GM19239 (cell line): ENCODE measurements at regions not wholly inside any gene's neighbourhood (a gene's known extent, or its start where the extent isn't known, plus 50 kb on each side); places are given as distances from the start of the nearest gene placed in this dataset.

Source experiments
- DNase-seq: peaks from one replicate; pipeline ENCODE4 v3.0.0; 2011; ENCODE audit warnings: low spot score; ENCODE audit not compliant: insufficient read length
- FAIRE-seq: peaks from 2 replicates; lab custom pipeline; 2011; peaks lifted over from hg19 to GRCh38; lab: Jason Lieb, UNC

DNA sequence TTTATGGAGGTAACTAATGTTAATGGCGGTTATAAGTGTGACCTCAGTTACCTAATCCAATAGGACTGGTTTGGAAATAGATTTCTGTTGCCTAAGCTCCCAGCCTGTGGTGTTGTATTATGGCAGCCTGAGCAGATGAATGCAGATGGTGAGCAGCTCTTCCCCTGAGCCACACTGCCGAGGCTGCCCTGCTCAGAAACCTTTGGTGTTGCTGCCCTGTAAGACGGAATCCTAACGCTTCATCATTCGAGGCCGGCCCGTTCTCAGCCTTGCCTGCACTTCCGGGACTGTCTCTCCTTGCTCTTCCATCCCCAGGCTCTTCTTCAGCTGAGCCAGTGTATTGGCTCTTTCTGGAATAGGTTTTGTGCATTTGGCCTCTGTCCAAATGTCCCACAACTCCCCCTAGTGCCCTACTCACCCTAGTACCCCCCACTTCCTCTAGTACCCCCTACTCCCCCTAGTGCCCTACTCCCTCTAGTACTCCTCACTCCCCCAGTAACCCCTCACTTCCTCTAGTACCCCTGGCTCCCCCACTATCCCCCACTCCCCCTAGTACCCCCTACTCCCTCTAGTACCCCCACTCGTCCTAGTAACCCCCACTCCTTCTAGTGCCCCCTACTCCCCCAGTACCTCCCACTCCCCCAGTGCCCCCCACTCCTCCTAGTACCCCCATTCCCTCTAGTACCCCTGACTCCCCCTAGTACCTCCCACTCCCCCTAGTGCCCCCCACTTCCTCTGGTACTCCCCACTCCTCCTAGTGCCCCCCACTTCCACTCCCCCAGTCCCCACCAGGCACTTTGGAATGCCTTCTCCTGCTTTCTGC lies 106.0 kb upstream of the TAF1B start:
- FAIRE-seq (no peak), DNase-seq (peak; percentile 54)

DNA sequence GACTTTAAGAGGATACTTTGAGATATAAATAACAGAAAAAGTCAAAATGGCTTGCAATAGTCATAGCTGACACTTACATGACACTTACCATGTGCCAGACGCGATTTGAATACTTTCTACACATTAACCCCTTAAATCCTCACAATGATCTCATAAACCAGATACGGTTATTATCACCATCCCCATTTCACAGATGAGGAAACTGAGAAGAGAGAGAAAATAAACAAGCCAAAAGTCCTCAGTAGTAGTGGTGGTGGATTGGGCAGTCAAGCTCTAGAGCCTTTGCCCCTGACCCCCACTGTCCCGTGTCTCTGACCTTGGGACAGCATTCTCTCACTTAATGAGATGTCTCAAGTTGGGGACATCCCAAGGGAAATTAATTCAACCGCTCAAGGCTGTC lies 105.2 kb upstream of the TAF1B start:
- DNase-seq: no peak
- FAIRE-seq: no peak

GRCh38 chr2:9738535-9739496 lies 104.5 kb upstream of the TAF1B start:
- DNase-seq (no peak), FAIRE-seq (peak; percentile 63)

DNA sequence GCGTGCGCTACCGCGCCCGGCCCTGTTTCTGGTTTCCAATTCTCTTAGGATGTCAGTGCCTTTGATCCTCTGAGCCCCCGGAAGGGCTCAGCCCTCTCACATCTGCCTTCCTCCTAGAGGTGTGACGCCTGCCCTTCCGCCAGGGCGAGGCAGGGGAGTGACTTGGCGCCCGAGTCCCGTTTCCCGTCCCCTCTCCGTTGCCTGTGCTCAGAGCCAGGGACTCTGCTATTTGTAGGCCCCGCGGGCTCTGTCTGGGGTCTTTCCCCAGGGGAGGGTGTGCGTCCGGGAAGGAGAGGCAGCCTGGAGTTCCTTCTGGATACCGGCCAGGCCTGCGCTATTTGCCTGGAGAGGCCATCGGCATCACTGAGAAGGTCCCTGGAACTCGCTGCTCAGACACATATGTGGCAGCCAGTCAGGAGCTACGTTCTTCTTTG lies 103.7 kb upstream of the TAF1B start:
- FAIRE-seq: no peak
- peak; percentile 73 for DNase-seq

DNA sequence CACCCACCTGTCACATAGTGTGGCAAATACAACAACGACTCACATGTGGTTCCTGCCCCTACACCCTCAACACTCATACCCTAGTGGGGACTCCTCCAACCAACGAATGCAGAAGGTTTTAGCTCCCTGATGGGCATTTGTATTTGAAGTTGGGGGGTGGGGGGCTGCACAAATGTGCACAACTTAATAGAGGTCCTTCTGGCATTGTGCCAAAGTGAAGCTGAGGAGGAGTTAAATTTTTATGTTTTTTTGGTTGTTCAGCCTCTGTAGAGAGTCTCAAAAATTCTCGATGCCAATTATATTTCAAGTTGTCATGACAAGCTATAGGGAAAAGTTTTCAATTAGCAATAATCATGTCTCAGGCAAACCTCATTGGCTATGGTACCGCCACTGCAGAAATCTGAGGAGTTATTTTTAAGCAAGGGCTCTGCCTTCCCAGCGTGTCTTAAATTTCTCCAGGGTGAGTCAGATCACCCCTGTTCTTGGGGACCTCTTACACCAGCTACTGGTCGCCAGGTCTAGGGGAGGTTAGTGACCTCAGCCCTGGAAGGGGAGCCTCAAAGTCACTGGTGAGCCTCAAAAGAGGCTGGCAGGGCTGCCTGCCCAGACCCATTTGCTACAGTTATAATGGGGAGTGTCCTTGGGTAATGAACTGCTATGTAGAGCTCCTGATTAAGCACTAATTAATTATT lies 102.7 kb upstream of the TAF1B start:
- no peak for FAIRE-seq
- DNase-seq: no peak

DNA sequence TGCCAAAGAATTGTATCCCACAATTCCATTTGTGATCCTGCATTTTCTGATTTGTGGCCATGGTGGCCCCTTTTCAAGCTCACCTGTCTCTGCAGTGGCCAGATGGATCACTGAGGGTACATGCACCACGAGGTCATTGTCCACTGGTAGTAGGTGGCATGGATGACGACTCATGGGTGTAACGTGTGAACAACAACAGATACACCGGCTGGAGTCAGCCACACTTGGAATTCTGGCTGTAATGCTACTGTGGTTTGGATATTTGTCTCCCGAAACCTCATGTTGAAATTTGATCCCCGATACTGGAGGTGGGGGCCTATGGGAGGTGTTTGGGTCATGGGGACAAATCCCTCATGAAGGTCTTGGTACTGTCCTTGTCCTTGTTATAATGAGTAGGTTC lies 102.2 kb upstream of the TAF1B start:
- DNase-seq: no peak
- FAIRE-seq: no peak

DNA sequence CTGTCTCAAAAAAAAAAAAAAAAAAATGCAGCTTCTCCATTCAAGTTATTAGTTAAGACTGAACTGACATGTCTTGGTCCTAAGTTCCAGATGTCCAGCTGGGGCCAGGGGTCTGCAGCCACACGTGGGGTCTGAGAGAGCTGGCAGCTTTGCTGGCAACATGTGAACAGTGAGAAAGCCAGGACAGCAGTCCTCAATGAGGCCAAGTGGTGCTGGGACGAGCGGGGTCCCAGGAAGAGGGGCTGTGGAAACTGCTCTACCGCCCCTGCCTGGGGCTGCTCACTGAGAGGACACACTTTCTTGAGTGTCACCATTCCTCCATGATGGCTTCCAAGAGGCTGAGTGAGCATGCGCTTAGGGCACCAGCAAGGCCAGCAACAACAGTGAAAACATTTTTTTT lies 100.7 kb upstream of the TAF1B start:
- DNase-seq (no peak), FAIRE-seq (no peak)

DNA sequence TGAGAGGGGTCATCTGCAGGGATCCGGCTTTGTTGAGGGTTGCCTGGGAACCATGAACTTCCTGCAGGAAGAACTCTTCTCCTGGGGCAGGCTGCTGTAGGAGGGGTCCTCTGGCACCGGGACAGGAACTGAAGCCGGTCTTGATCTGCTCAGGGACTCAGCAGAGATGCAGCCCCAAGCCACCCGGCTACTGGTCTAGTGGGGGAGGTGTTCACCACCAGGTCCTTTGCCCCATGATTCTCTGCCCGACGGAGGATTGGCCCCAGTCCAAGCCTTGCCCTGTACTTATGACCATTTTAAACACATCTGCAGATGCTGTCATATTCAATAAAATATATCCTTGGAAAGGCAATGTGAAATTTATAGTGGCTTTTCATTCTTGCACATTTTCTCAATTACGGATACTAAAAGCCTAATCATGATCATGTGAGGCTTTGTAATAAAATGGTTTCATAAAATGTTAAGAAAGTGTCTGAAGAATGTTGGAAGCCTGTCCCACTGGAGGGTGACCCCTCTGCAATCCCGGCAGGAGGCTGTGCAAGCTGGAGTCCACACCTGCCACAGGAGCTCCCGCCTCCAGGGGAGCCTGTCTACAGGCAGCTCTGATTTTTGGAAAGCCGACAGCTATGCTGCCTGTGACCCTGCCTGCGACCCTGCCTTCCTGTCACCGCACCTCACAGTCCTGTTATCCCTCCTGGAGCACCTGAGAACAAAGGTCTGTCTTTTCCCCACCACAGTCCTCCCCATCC lies 98.8 kb upstream of the TAF1B start:
- DNase-seq: no peak
- FAIRE-seq: no peak

- DNase-seq (no peak), FAIRE-seq (no peak)
Observed at GRCh38 chr2:9745153-9745899, 97.9 kb upstream of the TAF1B start.

DNA sequence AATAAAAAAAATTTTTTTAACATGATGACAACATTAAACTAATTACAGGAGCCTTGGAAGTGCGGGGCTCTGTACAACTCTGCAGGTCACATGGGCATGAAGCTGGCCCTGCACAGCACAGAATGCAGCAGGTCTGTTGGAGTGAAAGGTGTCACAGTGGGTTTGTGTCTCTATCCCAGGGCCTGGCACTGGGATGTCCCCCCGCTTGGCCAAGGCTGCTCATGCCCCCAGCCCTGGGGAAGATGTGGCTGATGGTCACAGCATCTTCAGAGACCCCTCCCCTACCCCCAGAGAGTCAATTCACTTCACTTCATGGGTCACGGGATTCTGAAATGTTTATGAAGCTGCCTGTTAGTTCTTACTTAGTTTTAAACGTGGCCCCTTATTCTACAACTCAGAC lies 95.9 kb upstream of the TAF1B start:
- FAIRE-seq: no peak
- DNase-seq: no peak

- DNase-seq: no peak
- FAIRE-seq: no peak
Observed at GRCh38 chr2:9748577-9748976, 94.7 kb upstream of the TAF1B start.

- FAIRE-seq (no peak), DNase-seq (no peak)
Observed at GRCh38 chr2:9749546-9750223, 93.6 kb upstream of the TAF1B start.

- FAIRE-seq (no peak), DNase-seq (no peak)
Observed at GRCh38 chr2:9750224-9751215, 92.8 kb upstream of the TAF1B start.

DNA sequence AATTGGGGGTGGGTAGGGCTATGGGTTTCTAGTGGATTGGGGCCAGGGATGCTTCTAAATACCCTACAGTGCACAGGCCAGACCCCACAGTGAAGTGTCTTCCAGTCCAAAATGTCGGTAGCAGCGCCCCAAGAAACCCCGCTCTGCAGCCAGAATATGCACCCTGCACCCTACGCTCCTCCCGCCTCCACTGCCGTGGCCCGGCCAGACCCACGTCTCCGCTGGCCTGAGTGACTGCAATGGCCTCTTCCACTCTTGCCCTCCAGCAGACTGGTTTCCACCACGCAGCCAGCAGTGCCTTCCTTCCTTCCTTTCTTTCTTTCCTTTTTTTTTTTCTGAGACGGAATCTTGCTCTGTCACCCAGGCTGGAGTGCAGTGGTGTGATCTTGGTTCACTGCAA lies 91.4 kb upstream of the TAF1B start:
- FAIRE-seq: no peak
- no peak for DNase-seq

DNA sequence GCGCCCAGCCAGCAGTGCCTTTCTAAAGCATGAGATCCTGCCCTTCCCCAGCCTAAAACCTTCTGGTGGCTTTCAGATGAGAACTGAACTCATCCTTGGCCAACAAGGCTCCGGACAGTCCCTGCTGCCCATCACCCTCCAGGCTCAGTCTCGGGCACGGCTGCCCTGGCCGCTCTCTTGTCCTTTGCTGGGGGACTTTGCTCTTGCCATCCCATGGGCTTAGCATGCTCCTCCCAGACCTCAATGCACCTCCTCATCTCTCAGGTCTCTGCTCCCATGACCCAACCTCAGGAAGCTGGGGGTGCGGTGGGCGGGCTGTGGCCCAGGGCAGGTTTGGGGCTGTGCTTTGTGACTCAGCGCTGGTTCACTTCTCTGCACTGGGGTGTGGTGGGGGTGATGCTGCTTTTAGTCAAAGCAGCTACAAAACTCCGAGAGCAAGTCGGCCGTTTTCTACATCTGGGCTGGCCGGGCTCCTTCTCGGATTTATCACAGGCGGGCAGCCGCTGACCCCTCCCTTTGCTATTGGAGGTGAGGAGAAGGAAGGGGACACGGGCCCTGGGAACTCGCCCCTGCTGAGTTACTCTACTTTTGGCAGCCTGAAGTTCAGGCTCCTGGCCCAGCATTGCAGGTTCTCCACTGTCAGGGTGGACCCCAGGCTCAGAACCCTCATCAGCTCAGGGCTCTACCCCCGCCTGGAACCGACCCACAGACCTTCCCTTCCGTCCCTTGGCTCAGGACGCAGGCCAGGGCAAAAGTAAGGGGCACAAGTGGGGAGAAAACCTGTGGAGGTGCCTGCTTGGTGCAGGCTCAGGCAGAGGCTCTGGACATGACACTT lies 90.6 kb upstream of the TAF1B start:
- DNase-seq (no peak), FAIRE-seq (peak; percentile 14)

DNA sequence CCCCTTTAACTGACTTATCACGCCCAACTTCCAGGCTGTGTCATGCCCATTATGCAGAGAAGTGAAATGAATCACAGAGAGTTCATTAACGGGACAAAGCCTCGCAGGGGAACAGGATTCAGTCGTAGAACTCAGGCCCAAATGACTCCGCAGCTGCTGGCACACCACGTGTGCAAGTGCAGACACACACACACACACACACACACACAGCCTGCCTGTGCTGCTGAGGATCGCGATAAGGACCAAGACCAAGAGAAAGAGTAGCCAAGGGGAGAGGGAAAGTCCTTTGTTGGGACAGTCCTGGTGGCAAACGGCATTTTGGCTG lies 90.0 kb upstream of the TAF1B start:
- peak; percentile 62 for DNase-seq
- peak; percentile 68 for FAIRE-seq
